ENCODE measurements at regions not wholly inside any gene's neighbourhood (a gene's known extent, or its start where the extent isn't known, plus 50 kb on each side); places are given as distances from the start of the nearest gene placed in this dataset.
A peak's percentile ranks its signal among the peaks of the same experiment; 100 is the strongest.

- Histone ChIP-seq H4K8ac (ENCODE audit: extremely low read depth, insufficient read depth, low read length) (no peak overlapping the region), H3K23ac (ENCODE audit: insufficient read length) (no peak overlapping the region), H3K18ac (ENCODE audit: extremely low read depth, low read length) (no peak overlapping the region), H3K4me2 (ENCODE audit: insufficient read depth in 1 of 2, low read depth in 2 of 2, low read length in 2 of 2) (0 out of 4 replicates have a peak overlapping the region, but pooled peaks of 1 of the 2 experiments have one; percentile 21), H3K4me3 (ENCODE audit: extremely low read depth in 1 of 4, insufficient read depth in 2 of 4, low read depth in 3 of 4, low read length in 4 of 4) (no peak overlapping the region), H2BK15ac (ENCODE audit: low read length) (no peak overlapping the region), H3K4ac (replicated peaks; ENCODE audit: insufficient read length, low read depth, low read length) (no peak overlapping the region), H3K56ac (replicated peaks; ENCODE audit: insufficient read length, low read depth, low read length) (no peak overlapping the region), H4K20me1 (replicated peaks in 1 of 2; ENCODE audit: control insufficient read depth in 1 of 2, insufficient read depth in 2 of 2, low read length in 2 of 2) (no peaks in the 10 kb centered on the region), H3K27ac (ENCODE audit: low read depth, low read length) (no peak overlapping the region; the same call in 1 of the 2 replicates), H3K36me3 (ENCODE audit: control insufficient read depth in 2 of 4, insufficient read depth in 4 of 4, low read length in 3 of 4) (no peaks in the 10 kb centered on the region), H4K91ac (replicated peaks; ENCODE audit: insufficient read length, low read length) (no peak overlapping the region), H2BK120ac (replicated peaks; ENCODE audit: low read depth, low read length) (no peak overlapping the region), H3K9me3 (ENCODE audit: insufficient read depth in 2 of 2, low read depth in 1 of 2, low read length in 1 of 2) (no peaks in the 10 kb centered on the region), H4K5ac (ENCODE audit: insufficient read length, low read depth, low read length) (no peak overlapping the region), H2BK20ac (ENCODE audit: low read length) (no peak overlapping the region), H2AK5ac (ENCODE audit: low read depth, low read length) (no peak overlapping the region), H3K23me2 (ENCODE audit: low read depth, low read length) (no peaks in the 10 kb centered on the region), H2AFZ (ENCODE audit: low read length) (no peak overlapping the region), H3K79me2 (ENCODE audit: control insufficient read depth in 1 of 2, insufficient read depth in 2 of 2, low read length in 2 of 2) (no peaks in the 10 kb centered on the region), H3K79me1 (ENCODE audit: low read depth, low read length) (no peaks in the 10 kb centered on the region), H2BK12ac (ENCODE audit: low read depth, low read length) (no peak overlapping the region), H2BK5ac (ENCODE audit: low read depth, low read length) (no peak overlapping the region), H3K4me1 (replicated peaks in 1 of 4; ENCODE audit: control insufficient read depth in 3 of 4, insufficient read depth in 4 of 4, low read length in 3 of 4) (peaks cover 0 to 2% (median 0%) of the 10 kb centered on the region in 4 experiments; a peak in 4 of 7 replicates), H3K27me3 (replicated peaks in 1 of 4; ENCODE audit: control insufficient read depth in 3 of 4, extremely low read depth in 1 of 4, insufficient read depth in 3 of 4, low read length in 3 of 4) (no peaks in the 10 kb centered on the region), H3K9ac (replicated peaks in 1 of 4; ENCODE audit: extremely low read depth in 1 of 4, low read depth in 3 of 4, low read length in 3 of 4) (no peak overlapping the region), H3K14ac (ENCODE audit: insufficient read length) (no peak overlapping the region)
- no peak for FAIRE-seq
- ChIA-PET POLR2A (ENCODE audit: partially characterized antibody) (no interaction called here), CTCF (ENCODE audit: partially characterized antibody) (interaction anchor here (0.7 to 1.4 kb wide), 5 partner anchors 11 to 654 kb away, joined by 3 to 5 read pairs (median 4); no protein-coding TSS in a partner anchor)
- WGBS, 2 experiments (ENCODE audit: extremely low coverage in 1 of 2, insufficient coverage in 1 of 2, insufficient read length in 1 of 2, insufficient replicate concordance in 2 of 2, low coverage in 1 of 2, low lambda C conversion rate in 2 of 2, missing lambda C conversion rate in 1 of 2) = 87% methylated on average over 4 of the region's 4 CpGs; no CpG with 5 or more reads in 1 of the 2 experiments
- DNase-seq (ENCODE audit: low read depth in 1 of 2, low spot score in 2 of 2) = no peak
- peak; percentile 95 for TF ChIP-seq TEAD4 (IDR thresholded peaks at IDR 0.05; ENCODE audit: low read depth, low read length)
- no peak for TF ChIP-seq SP4 (IDR thresholded peaks at IDR 0.05; ENCODE audit: low read length)
These were observed 264.1 kb downstream of the TRIB2 start for GRCh38 chr2:12980817-12981216.

Data from H1 (cell line).